ENCODE measurements at regions not wholly inside any gene's neighbourhood (a gene's known extent, or its start where the extent isn't known, plus 50 kb on each side); places are given as distances from the start of the nearest gene placed in this dataset.
"Not testable (repeated sequence)": the region's sequence is repeated elsewhere in the genome, so short reads cannot be mapped to it uniquely, and the experiment has no call there.

GRCh38 chr5:174982485-174982884 is 258.1 kb downstream of the MSX2 start:
- no peak for DNase-seq (ENCODE audit: low read depth)

GRCh38 chr5:174981416-174981815 is 257.0 kb downstream of the MSX2 start:
- DNase-seq (ENCODE audit: low read depth), result no peak

GRCh38 chr5:174980952-174981351 is 256.6 kb downstream of the MSX2 start:
- no peak for DNase-seq (ENCODE audit: low read depth)

- no peak for DNase-seq (ENCODE audit: low read depth)
Measured at GRCh38 chr5:174972291-174972690, 247.9 kb downstream of the MSX2 start.

- no peak for DNase-seq (ENCODE audit: low read depth)
Measured at GRCh38 chr5:174971210-174971609, 246.8 kb downstream of the MSX2 start.

GRCh38 chr5:174970502-174970901 is 246.1 kb downstream of the MSX2 start:
- DNase-seq (ENCODE audit: low read depth), result no peak

- DNase-seq (ENCODE audit: low read depth), result no peak
Measured at GRCh38 chr5:174953871-174954270, 229.5 kb downstream of the MSX2 start.

GRCh38 chr5:174951151-174951780 is 226.9 kb downstream of the MSX2 start:
- DNase-seq (ENCODE audit: low read depth), result no peak

- no peak for DNase-seq (ENCODE audit: low read depth)
Measured at GRCh38 chr5:174947548-174947947, 223.2 kb downstream of the MSX2 start.

- no peak for DNase-seq (ENCODE audit: low read depth)
Measured at GRCh38 chr5:174945853-174946252, 221.5 kb downstream of the MSX2 start.

- no peak for DNase-seq (ENCODE audit: low read depth)
Measured at GRCh38 chr5:174943785-174944184, 219.4 kb downstream of the MSX2 start.

- DNase-seq (ENCODE audit: low read depth), result not testable (repeated sequence)
Measured at GRCh38 chr5:174943002-174943401, 218.6 kb downstream of the MSX2 start.

- no peak for DNase-seq (ENCODE audit: low read depth)
Measured at GRCh38 chr5:174937201-174938123, 213.1 kb downstream of the MSX2 start.

- DNase-seq (ENCODE audit: low read depth), result no peak
Measured at GRCh38 chr5:174935854-174936474, 211.6 kb downstream of the MSX2 start.

- not testable (repeated sequence) for DNase-seq (ENCODE audit: low read depth)
Measured at GRCh38 chr5:174931033-174931432, 206.7 kb downstream of the MSX2 start.

- DNase-seq (ENCODE audit: low read depth), result no peak
Measured at GRCh38 chr5:174925586-174925985, 201.2 kb downstream of the MSX2 start.

- DNase-seq (ENCODE audit: low read depth), result no peak
Measured at GRCh38 chr5:174922955-174923354, 198.6 kb downstream of the MSX2 start.

GRCh38 chr5:174920906-174921550 is 196.6 kb downstream of the MSX2 start:
- DNase-seq (ENCODE audit: low read depth), result no peak

GRCh38 chr5:174919351-174919750 is 195.0 kb downstream of the MSX2 start:
- no peak for DNase-seq (ENCODE audit: low read depth)

- DNase-seq (ENCODE audit: low read depth), result no peak
Measured at GRCh38 chr5:174918655-174919054, 194.3 kb downstream of the MSX2 start.

- no peak for DNase-seq (ENCODE audit: low read depth)
Measured at GRCh38 chr5:174917976-174918554, 193.7 kb downstream of the MSX2 start.

- not testable (repeated sequence) for DNase-seq (ENCODE audit: low read depth)
Measured at GRCh38 chr5:174917435-174917834, 193.1 kb downstream of the MSX2 start.
